ENCODE measurements at regions not wholly inside any gene's neighbourhood (a gene's known extent, or its start where the extent isn't known, plus 50 kb on each side); places are given as distances from the start of the nearest gene placed in this dataset.

- TF ChIP-seq CTCF (IDR thresholded peaks at IDR 0.05) (no peak), POLR2A (IDR thresholded peaks at IDR 0.05) (no peak)
Observed at GRCh38 chr13:104422668-104423067, 1356.5 kb upstream of the SLC10A2 start.
